NCI-H2196 treated with DMSO at 0.1 percent for 48 hours (cell line): ENCODE measurements at regions not wholly inside any gene's neighbourhood (a gene's known extent, or its start where the extent isn't known, plus 50 kb on each side); places are given as distances from the start of the nearest gene placed in this dataset.
"Not testable (repeated sequence)": the region's sequence is repeated elsewhere in the genome, so short reads cannot be mapped to it uniquely, and the experiment has no call there.

Experiments
- DNase-seq: peaks from one replicate; lab custom pipeline; 2025; ENCODE audit not compliant: unreplicated experiment; lab: John Stamatoyannopoulos, UW

GRCh38 chr1:66455446-66455845 lies 78.5 kb upstream of the SGIP1 start:
- no peak for DNase-seq

GRCh38 chr1:66460776-66461175 lies 73.2 kb upstream of the SGIP1 start:
- DNase-seq, result no peak

DNA sequence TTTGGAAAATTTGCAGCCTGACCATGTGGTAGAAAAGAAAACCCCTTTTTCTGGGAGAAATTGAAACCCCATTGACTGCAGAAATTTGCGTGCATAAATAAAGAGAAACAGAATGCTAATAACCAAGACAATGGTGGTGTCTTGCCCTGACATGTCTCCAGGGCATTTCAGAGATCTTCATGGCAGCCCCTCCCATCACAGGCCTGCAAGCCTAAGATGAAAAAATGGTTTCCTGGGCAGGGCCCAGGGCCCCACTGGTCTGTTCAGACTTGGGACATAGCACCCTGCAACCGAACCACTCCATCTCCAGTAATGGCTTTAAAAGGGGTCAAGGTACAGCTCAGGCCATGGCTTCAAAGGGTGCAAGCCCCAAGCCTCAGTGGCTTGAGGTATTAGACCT lies 71.6 kb upstream of the SGIP1 start:
- DNase-seq, result no peak

GRCh38 chr1:66464351-66464750 lies 69.6 kb upstream of the SGIP1 start:
- DNase-seq, result no peak

- DNase-seq, result no peak
These were observed 69.2 kb upstream of the SGIP1 start for GRCh38 chr1:66464802-66465201.

- DNase-seq, result not testable (repeated sequence)
These were observed 67.3 kb upstream of the SGIP1 start for GRCh38 chr1:66466695-66467094.

DNA sequence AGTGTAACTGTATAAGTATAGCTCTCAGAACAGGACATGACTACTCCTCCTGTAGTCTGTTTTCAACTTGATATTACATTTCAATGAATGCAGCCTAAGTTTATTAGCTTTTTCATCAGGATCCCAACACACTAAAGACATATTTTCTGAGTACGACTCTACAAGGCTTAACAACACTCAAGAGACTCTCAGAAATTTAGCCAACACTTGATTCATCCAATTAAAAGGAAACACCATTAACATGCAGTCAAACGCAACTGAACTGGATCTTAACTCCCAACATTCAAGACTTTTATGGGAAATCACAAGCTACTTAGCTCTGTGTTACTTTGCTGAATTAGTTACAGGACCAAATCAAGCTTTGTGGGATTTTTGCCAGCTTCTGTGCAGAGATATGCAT lies 65.2 kb upstream of the SGIP1 start:
- DNase-seq, result no peak

DNA sequence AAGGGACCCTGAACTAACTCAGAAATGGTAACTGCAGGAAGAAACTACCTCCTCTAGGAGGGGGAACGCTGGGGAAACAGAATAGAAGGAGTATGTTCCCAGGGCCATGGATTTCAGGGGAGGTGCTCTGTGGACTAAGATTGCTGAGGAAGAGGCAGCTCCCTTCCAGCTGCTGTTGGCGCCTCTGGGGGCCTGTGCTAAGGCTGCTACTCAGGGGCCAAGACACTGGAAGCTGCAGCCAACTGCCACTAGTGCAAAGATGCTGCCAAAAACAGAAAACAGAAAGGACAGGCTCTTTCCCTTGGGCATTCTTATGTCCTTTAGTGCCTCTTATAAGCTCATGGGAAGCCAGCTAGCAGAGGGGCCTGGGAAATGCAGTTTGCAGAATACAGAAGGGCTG lies 58.0 kb upstream of the SGIP1 start:
- DNase-seq, result no peak

DNA sequence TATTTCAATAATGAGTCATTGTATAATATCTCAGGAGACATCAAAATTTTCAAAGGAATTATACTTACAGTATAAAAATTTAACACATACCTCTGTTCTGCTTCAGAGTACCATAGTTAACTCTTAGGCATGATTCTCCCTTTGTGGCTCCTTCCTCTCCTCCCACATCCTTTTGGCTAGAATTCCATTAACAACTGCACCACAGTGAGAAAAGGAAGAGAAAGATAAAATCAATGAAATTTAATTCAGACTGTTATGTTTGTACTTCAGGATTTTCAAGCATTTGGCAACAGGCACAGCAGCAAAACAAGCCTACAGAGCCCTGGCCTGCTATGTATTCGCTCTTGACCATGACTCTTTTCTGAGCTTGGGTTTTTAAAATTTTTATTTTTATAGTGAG lies 57.2 kb upstream of the SGIP1 start:
- no peak for DNase-seq

GRCh38 chr1:66478116-66478515 lies 55.8 kb upstream of the SGIP1 start:
- DNase-seq, result no peak

DNA sequence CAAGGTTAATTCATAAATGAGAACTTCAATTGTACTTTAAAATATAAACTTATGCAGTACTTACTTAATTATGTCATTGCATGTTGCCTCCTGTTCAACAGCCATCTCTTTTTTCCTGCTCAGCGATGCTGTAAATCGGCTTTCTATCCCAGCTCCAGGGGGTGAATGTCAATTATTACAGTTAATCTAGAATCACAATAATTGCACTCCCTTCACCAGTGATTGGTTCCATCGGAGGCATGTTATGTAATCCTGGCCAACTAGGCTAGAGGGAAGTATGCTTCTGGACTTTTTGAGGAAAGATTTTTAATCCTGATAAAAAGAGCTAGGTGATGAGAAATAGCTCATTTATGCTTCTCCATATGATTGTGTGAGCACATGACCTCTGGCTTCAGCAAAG lies 53.8 kb upstream of the SGIP1 start:
- DNase-seq, result no peak

- not testable (repeated sequence) for DNase-seq
These were observed 52.7 kb upstream of the SGIP1 start for GRCh38 chr1:66481215-66481614.
